NCI-H2107 (cell line): ENCODE measurements at regions not wholly inside any gene's neighbourhood (a gene's known extent, or its start where the extent isn't known, plus 50 kb on each side); places are given as distances from the start of the nearest gene placed in this dataset.

Experiments
- DNase-seq: peaks from one replicate; lab custom pipeline; 2025; lab: John Stamatoyannopoulos, UW

DNA sequence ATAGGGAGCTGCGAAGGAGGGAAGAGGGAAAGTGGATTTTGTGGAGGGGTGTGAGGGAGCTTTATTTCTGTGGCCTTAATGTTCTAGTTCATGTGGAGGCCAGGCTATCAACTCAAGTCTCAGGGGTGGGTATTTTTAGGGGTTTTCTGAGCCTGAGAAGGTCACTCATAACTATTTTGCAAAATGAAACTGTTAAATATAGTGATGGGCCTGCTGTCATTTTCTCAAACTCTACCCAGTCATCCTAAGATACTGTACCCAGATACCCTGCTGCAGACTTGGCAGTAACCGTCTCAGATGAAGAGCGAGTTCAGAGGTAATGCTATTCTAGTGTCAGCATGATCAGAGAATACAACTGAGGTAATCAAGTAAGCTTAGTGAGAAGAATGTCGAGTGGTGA lies 545.0 kb upstream of the TBL1XR1 start:
- DNase-seq: no peak

DNA sequence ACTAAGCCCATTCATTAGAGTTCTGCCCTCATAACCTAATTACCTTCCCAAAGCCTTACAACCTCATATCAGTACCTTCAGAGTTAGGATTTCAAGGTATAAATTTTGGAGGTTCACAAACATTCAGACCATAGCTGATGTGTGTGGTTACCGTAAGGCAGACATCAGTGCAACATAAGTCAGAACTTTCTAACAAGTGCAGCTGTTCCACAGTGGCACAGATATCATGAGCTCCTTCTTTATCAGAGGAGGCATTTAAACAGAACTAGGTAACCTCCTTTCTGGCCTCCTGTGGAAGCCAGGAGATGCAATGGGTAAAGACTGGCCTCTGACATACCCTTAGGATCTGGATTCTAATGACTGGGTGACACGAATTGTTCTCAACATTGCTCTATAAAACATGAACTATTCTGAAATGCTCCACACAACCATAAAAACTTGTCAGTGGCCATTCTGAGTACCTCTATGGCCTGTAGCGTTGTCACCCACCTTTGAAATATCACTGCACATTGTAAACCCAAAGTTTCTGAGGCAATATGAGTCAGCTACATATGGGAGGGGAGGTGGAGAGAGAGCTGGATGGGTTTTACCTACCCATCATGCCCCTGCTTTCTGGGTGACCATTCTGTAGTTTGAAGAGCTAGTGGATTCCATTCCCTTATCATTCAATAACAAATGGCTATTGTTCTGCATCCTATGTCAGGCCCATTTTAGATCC lies 546.0 kb upstream of the TBL1XR1 start:
- DNase-seq: no peak

DNA sequence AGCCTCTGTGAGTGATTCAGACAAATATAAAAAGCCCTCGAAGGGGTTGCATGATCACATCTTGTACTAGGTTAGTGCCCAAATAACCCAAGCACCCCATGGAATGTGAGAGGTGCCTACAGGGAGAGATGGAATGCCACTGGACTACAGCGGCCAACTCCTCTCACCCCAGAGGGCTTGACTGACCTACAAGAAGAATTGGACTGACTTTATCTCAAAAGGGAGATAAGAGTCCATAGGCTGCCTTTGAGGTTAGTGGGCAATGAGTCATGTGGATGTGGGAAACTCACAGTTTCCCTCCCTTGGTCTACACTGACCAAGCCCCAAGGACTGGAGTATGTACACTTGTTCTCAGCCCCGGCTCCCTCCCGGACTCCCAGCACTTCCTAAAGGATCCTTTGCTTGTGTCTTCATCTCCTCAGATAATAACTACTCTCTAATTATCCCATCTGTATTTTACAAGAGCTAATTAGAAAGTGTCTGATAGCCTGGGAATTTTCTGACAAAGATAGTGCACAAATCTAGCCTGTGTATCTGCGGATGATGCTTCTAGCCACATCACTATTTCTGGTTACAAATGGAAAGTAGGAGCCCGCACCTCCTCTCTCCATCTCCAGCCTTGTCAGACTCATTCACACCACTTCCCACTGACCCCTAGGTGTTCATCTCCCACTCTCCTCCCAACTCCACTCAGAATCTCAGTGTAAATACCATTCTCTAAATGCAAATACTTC lies 547.8 kb upstream of the TBL1XR1 start:
- DNase-seq: no peak

DNA sequence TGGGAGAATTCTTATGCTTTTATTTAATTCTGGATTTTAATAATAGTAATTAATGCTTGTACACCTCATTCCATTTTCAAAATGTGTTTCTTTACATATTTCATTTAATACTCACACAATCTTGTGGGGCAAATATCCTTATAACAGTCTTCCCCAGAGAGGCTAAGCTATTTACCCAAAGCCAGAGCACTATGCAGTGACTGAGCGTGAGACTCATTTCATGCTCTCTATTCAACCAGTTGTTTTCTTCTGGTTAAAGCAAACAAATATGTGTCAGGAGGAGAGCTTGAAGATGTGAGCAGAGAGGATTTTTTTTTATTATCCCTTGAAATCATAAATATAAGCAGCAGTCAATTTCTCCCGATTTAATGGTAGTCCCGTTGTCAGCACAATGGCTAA lies 548.3 kb upstream of the TBL1XR1 start:
- DNase-seq: no peak

DNA sequence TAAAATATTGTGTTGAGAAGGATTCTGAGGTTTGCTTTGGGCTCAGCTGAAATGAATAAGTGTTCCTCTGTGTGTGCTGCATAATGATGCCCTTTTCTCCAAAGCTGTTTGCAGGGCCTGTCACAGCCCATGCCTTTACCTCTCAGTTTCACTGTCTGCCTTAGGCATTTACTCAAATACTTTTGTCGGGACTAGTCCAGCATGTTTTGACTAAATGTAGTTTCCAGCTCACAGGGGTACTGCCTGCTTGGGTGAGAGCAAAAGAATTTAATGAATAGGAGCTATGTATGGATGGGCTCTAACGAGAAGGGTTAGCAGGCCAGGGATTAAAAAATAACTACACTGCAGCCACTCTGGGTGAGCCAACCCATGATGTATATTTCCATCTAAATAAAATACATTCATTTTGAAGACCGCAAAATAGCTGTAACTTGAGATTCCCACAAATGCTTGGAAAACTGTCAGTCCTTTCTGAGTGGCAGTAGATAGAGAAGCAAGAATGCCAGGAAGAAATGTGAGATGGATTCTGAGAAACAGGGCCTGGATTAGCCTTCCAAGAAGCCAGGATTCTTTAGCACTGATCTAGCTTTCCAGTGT lies 549.2 kb upstream of the TBL1XR1 start:
- DNase-seq: no peak

DNA sequence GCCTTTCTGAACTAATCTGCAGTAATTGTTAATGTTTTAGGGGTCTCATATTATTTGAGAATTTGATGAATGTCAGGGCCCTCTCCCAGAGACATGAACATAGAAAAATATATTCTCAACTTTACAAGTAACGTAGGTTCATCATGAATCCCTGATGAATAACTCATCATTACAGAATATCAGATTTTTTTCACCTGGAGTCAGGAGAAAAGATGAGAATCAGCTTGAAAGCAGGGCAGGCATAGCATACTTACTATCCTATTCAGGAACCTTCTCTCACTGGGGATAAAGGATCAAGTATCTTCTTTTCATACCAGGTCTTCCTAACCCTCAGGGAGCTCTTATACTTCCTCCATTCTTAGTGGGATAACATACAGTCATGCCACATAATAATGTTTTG lies 552.6 kb upstream of the TBL1XR1 start:
- no peak for DNase-seq

DNA sequence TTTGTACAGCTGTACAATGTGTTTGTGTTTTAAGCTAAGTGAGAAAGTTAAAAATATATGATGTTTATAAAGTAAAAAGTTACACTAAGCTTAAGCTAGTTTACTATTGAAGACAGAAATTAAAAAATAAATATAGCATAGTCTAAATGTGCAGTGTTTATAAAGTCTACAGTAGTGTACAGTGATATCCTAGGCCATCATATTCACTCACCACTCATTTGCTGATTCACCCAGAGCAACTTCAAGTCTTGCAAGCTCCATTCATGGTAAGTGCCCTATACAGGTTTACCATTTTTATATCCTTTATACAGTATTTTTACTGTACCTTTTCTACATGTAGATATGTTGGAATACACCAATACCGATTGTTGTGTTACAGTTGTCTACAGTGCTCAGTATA lies 553.2 kb upstream of the TBL1XR1 start:
- no peak for DNase-seq

DNA sequence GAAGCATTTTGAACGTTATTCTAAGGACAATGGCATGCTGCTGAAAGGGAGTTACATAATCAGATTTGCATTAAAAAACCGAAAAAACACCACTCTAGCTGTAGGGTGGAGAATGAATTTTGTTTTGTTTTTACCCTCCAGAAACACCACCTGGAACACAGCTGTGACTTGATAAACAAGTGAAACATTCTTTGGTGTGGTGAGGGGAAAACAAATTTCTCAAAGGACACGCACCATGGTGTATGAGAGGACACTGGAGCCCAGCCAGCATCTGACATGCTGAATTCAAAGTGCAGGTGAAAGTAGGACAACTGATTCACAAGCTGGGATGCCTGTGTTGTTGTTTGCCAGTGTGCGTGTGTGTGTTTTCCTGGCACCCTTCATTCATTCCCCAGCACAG lies 554.5 kb upstream of the TBL1XR1 start:
- peak; percentile 24 for DNase-seq

DNA sequence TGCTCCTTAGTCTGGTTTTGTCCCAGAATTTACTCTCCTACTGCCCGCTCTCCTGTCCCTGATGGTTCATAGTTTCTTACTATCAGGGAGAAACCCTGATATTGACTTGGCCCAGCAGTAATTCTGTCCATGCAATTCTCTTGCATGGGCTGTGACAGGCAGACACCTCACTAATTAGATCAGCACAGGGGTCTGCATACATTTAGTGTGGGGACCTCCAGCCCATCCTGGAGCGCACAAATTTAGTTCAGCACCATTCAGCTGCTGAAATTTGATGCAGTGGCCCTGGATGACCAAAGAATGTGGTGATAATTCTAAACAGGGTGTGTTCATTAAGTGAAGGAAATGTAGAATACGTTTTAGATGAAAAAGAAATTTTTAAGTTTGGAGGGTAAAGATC lies 555.5 kb upstream of the TBL1XR1 start:
- DNase-seq: no peak

DNA sequence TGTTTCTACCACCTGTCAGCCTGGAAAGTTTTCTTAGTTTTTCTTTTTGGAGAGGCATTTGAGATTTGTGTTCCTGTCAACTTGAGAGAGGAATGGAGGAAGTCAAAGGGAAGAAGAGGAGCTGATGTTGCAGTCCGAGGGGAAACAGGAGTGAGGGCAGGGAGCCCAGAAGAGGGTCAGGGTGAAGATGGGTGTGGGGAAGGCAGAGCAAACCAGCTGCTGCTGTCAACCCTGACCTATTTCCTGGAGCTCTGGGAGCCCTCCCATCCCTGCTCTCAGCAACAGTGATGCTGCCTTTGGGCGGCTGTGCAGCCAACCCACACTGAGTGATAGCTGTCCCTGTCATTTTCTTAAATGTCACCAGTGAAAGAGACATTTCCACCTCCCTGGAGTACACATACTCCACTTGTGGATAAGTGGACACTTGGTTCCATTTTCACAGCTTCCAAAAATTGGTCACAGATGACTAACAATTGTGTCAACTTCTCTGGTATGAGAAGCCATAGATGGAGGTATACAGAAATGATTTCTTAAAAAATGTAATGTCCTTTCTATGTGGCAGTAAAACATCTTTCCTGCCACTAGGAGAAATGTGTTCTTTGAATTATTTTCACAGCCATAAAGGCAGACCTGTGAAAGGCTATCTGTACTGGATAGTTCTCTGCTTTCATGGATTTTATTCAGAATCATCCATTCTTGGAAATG lies 556.3 kb upstream of the TBL1XR1 start:
- no peak for DNase-seq

DNA sequence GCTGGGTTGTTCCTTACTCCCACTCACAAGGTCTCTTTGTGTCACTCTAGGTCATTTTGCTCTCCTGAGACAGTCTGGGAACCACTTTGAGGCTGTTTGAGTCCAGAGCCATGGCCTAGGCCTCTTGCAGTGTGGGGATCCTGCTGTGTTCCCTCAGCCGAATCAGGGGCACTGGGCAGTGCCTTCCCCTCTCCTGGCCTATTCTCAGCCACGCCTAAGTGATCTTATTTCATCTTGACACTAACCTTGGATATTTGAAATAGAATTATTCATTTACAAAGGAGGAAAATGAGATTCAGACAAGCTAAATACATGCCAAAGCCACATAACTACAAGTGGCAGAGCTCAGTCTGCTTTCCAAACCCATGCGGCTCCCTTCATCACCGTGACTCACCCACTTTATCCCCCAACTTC lies 557.2 kb upstream of the TBL1XR1 start:
- no peak for DNase-seq

DNA sequence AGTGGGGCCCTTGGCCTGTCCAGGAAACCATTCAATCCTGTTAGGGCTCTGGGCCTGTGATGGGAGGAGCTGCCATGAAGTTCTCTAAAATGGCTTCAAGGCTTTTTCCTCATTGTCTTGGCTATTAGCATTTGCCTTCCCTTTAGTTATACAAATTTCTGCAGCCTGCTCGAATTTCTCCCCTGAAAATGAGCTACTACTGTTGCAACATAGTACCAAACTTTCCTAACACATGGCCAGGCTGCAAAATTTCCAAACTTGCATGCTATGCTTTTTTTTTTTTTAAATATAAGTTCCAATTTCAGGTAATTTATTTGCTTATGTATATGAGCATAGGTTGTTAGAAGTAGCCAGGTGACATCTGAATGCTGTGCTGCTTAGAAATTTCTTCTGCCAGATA lies 560.8 kb upstream of the TBL1XR1 start:
- no peak for DNase-seq

DNA sequence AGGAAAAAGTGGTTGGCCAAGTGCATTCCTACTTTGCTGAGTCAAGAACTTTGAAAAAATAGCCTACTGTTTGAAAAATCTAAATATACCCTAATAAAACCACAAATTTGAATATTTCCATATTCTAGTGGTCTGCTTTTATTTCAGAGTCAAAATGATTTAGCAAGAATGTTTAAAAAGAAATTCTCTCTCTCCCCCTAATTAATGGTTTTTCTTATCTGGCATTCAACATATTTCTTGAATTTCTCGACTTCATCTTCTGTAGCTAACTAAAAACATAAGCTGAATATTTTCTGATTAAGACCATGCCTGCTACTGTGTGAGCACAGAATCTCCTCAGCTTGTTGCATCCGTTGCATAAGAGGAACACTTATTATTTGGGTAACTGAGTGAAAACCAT lies 563.5 kb upstream of the TBL1XR1 start:
- DNase-seq: no peak

DNA sequence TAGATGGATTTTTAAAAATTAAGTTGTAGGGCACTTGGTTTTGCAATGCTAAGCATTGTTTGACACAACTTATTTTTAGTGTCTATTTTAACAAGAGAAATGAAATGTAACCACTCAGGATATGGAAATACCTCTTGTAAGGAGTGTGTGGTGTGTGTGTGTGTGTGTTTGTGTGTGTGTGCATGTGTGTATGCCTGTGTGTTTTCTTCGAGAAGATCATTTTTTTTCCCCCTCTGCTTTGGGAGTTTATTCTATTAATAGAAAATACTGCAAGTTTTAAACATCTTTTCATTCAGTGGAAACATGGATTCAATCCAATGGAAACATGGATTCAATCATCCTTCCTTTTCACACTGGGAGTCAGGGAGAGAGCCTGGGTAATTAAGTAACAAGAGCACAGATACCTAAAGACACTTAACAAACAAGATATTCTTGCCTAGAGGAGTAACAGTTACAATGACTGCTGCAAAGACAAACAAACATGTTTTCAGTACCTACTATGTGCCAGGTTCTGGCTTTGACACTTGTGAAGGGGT lies 567.2 kb upstream of the TBL1XR1 start:
- no peak for DNase-seq

DNA sequence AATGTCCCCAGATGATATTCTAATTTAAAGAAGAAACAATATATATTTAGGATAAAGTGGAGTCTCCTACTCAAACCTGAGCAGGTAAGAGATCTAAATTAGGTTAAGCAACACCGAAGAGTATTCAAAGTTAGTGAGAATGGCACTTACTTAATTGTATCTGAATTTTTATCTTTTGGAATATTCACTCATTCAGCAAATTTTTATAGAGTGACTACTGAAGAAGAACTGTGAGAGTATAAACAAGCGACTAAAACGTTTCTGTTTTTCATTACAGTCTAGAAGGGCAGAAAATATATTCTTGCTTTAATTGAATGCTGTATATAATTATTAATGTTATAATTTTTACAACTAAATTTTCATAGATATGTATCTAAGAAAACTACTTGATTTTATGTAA lies 567.7 kb upstream of the TBL1XR1 start:
- DNase-seq: no peak

DNA sequence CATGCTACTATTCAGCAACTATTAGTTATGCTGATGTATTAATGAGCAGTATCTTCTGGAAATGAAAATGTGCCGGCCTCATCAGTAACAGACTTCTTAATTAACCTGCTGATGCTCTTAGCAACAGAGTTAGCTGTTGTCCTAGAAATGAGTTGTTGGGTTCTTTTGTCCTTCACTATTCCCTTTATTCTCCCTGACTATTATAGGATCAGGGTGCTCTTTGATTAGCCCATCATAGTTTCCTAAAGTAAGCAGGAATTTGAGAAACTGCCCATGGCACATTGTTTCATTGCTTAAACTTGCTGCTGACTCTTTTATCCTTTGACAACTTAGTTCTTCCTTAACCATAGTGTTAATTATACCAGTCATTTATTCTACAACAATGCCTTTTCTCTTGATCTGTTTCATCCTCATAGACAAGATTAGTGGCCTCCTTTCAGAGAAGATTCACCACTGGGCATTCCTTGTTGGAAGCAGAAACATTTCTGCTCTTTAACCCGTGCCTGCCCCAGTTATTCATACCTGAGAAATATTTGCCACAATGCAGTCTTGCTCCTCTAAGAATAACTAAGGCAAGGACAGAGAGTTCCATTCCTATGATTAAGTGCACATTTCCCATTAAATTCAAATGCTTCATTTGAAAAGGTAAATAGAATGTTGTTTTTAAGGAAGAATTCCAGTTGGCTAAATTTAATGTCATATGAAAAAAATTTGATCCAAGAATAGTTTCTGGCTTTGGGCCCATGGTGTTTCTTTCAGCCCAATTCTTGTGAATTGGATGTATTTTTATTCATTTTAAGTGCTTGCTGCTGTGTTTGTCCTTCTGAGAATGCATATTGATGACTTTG lies 573.3 kb upstream of the TBL1XR1 start:
- DNase-seq: no peak

DNA sequence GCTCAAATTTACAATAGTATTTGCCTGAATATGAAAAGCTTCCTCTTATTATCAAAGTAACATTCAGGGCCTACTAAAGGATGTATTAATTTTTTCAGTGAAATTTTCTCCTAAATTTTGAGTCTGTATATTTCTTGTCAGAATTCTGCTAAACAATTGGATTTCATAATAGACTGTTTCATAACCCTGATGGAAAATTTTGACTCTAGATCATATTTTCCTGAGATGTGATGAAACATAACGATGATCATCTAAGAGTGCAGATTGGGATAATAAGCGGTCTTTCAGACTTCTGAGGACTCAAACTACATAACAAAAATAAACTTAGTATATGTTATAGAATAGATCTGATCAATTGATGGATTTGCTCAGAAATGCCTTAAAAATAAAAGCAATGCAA lies 574.5 kb upstream of the TBL1XR1 start:
- DNase-seq: no peak

DNA sequence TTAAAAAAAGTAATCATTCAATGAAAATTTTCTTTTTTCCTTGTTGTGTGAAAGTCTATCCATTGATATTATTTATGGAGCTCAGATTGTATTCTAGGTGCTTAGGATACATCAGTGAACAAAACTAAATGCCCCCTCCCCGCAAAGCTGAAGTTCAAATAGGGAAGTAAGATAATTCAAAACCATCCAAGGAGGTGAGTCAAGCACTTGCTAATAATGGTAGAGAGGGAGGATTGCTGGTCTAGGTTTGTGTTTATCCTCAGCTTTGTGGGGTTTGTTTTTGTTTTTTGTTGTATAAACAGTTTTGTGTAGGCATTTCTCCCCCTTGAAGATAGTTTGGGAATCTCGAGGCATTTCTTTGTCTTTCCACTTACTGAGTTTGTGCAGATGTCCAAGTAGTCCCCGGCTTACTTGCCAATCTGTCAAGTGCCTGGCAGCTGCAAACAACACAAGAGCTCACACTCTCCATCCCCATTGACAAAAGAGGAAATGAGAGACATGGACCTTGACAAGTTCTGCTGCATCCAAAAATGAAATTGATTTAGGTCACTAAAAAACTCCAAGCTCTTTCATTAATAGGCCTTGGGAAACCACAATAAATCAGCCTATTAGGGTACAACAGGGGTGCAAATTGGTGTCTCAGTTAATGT lies 575.8 kb upstream of the TBL1XR1 start:
- DNase-seq: no peak

DNA sequence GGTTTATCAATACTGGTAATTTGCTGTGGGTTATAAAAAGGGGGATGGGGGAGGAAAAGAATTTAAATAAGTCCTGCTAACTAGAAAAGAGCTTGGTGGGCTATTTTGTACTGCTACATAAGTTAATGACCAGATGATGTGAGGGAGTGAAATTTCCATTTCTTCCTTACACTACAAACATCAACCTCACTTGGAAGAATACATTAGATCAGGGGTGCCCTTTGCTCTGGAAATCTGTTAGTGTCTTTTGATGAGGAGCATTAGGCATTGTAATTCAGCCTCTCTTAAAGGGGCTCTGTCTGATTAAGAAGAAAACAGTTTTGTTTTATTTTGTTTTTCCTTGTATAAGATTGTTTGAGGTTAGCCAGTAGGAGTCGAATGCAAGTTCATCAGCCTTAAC lies 576.4 kb upstream of the TBL1XR1 start:
- DNase-seq: no peak

DNA sequence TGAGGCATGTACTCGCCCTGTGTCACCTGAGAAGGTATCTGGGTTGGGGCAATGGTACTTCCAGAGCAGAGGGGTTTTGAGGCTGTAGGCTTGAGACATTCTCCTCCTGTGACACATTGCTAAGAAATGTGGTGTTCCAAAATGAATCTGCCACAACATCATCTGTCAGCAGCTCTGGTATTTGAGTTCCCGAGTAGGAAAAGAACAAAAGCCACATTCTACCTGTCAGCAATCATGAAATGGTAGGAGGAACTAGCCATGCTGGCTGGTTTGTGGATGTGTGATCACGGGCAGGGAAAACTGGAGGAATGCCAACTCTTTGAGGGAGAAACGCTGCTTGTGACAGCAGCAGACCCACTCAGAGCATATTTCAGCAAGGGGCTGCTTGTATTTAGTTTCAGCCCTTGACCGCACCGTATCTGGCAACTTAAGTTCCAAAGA lies 579.4 kb upstream of the TBL1XR1 start:
- DNase-seq: no peak

DNA sequence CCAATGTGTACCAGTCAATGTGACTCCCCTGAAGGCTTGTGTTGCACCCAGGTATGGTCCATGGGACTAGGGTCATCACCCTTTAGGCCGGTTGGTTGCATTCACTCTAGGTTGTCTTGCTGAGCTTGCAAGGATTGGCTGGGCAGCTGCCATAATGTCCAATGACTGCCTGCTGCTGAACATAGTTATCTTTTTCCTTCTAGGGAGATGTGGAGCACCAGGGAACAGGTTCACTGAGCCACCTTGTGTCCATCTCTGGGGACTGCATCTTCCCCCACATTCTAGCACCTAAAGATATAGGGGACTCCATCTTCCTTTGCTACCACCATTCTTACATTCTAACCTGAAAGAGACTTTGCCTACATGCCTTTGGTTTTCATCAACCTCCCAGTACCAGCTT lies 580.4 kb upstream of the TBL1XR1 start:
- DNase-seq: peak; percentile 65
